Lower lobe of right lung (tissue), 2 donors: ENCODE measurements at regions not wholly inside any gene's neighbourhood (a gene's known extent, or its start where the extent isn't known, plus 50 kb on each side); places are given as distances from the start of the nearest gene placed in this dataset.

Source experiments
- ATAC-seq, 2 donors: fragments of 200-7000 bp; cut with Tn5 transposase; one replicate each; pipeline ENCODE4 v1.9.1; 2020 to 2022; ENCODE audit warnings: mild to moderate bottlenecking in 2 of 2, moderate library complexity in 2 of 2
- DNase-seq: peaks from one replicate; pipeline ENCODE4 v3.0.0-alpha.2; 2020
- H3K27ac ChIP-seq: fragments of 200-600 bp; one replicate; pipeline ENCODE4 v1.8.0; 2022
- H3K27me3 ChIP-seq: fragments of 200-600 bp; one replicate; pipeline ENCODE4 v1.8.0; 2022; ENCODE audit warnings: low read depth
- H3K36me3 ChIP-seq: fragments of 200-600 bp; one replicate; pipeline ENCODE4 v1.8.0; 2022; ENCODE audit warnings: mild to moderate bottlenecking
- H3K4me1 ChIP-seq: fragments of 200-600 bp; one replicate; pipeline ENCODE4 v1.8.0; 2022
- H3K4me3 ChIP-seq: fragments of 200-600 bp; one replicate; pipeline ENCODE4 v1.8.0; 2022; ENCODE audit warnings: mild to moderate bottlenecking
- H3K9me3 ChIP-seq: fragments of 200-600 bp; one replicate; pipeline ENCODE4 v1.8.0; 2022
- CTCF ChIP-seq: fragments of 200-600 bp; IDR thresholded peaks from one replicate; pipeline ENCODE4 v1.8.0; 2022; ENCODE audit warnings: antibody characterized with exemption, mild to moderate bottlenecking
- intact Hi-C: fragments of 100-400 bp; cut with DNase I; formaldehyde crosslinking; loops from one replicate; pipeline ENCODE4 v1.11.0; 2022
- donor health status: DM: no; HTN: yes; CAD: no; lungs with severe emphysema.

DNA sequence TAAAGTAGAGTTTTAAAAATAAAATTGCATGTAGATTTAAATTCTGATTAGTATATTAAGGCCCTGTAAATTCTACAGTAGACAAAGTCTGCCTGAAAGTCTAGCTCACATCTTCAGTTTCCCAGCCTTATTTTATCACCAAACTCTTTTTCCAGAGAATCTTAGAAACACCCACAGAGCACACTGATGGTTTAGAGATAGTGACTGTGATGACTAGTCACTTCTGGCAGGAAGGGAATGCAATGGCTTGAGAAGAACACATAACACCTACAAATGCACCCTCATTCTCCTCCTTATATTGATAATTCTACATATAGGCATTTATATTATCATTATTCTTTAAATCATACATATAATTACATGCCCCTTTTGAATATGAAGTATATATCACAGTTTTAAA is 232.9 kb downstream of the ARAP2 start:
- intact Hi-C loops: no loop called here
- DNase-seq (no peak), ATAC-seq (no peak)
- Histone ChIP-seq H3K27ac (no peak overlapping the region), H3K9me3 (no peaks in the 10 kb centered on the region), H3K27me3 (no peaks in the 10 kb centered on the region), H3K4me3 (no peak overlapping the region), H3K36me3 (no peaks in the 10 kb centered on the region), H3K4me1 (no peaks in the 10 kb centered on the region)
- TF ChIP-seq CTCF: no peak

DNA sequence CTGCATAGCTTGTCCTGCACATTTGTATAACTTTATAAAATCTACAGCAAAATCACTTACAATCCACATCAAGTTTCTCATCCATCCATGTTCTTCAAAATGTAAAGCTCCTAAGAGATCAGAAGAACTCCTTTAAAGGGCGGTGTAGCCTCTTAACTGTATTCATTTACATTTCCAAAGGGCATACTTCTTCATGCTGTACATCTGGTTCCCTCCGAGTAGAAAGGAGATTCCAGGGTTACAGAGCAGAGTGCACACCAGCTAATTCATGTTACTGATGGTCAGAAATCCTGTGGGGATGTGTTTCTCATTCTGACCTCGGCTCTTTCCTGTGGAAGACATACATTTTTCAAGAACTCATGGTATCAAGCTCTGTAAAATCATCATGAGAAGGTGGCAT is 231.8 kb downstream of the ARAP2 start:
- Histone ChIP-seq H3K4me3 (no peak overlapping the region), H3K4me1 (no peaks in the 10 kb centered on the region), H3K9me3 (no peaks in the 10 kb centered on the region), H3K36me3 (no peaks in the 10 kb centered on the region), H3K27me3 (no peaks in the 10 kb centered on the region), H3K27ac (no peak overlapping the region)
- intact Hi-C loops: no loop called here
- ATAC-seq (no peak), DNase-seq (no peak)
- TF ChIP-seq CTCF: no peak

- no peaks in the 10 kb centered on the region for H3K27me3 ChIP-seq
- no peak overlapping the region for H3K27ac ChIP-seq
- no peaks in the 10 kb centered on the region for H3K36me3 ChIP-seq
- no peak overlapping the region for H3K4me3 ChIP-seq
- ATAC-seq (no peak), DNase-seq (no peak)
- TF ChIP-seq CTCF: no peak
- H3K4me1 ChIP-seq: no peaks in the 10 kb centered on the region
- H3K9me3 ChIP-seq: no peaks in the 10 kb centered on the region
- intact Hi-C loops: no loop called here
These were observed 231.1 kb downstream of the ARAP2 start for GRCh38 chr4:36013206-36013605.
